Stimulated activated CD4-positive, alpha-beta T cell treated with anti-CD3 and anti-CD28 coated beads, TNF-alpha, amount 100 ng/mL, for 24 hours (primary cell): ENCODE measurements at regions not wholly inside any gene's neighbourhood (a gene's known extent, or its start where the extent isn't known, plus 50 kb on each side); places are given as distances from the start of the nearest gene placed in this dataset.
A peak's percentile ranks its signal among the peaks of the same experiment; 100 is the strongest.
"Not testable (repeated sequence)": the region's sequence is repeated elsewhere in the genome, so short reads cannot be mapped to it uniquely, and the experiment has no call there.

ENCODE experiments used
- DNase-seq, 3 experiments: peaks; one replicate each; pipeline ENCODE4 v3.0.0-alpha.2; 2020; ENCODE audit warnings: low read depth in 3 of 3

DNA sequence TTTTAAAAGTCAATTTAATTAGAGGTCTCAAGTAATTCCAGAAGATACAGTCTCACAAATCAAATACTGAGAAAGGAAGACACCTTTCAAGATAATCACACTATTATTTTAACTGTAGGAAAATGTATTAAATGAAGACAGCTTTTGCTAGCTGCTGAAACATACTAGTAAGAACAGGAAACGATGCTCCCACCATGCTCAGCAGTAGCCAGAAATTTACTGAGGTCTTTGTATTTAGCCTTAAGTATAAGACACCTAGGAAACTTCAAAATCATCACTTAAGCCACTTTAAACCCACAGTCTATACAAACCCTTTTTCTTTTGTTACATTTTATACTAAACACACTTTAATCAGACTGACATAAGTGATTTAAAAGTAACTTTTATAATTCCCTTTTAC, 72.7 kb upstream of the NPIPB12 start:
- not testable (repeated sequence) for DNase-seq

- DNase-seq: not testable (repeated sequence)
These were observed 75.6 kb upstream of the NPIPB12 start for GRCh38 chr16:29581764-29582163.

DNA sequence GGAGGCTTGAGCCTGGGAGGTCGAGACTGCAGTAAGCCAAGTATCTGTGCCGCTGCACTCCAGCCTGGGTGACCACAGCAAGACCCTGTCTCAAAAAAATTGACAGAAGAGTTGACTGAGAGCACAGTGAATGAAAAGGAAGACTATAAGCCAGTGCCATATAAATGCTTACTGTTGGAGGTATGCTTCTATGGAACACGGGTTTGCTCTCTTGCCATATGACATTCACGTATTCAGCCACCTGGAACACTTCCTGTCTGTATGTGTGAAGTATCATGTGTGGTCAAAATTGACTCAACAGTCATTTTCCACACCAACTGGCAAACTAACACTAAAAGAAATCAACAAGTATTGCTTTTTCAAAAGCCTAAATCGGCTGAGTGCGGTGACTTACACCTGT, 71.1 kb upstream of the SPN start:
- DNase-seq: not testable (repeated sequence)

DNA sequence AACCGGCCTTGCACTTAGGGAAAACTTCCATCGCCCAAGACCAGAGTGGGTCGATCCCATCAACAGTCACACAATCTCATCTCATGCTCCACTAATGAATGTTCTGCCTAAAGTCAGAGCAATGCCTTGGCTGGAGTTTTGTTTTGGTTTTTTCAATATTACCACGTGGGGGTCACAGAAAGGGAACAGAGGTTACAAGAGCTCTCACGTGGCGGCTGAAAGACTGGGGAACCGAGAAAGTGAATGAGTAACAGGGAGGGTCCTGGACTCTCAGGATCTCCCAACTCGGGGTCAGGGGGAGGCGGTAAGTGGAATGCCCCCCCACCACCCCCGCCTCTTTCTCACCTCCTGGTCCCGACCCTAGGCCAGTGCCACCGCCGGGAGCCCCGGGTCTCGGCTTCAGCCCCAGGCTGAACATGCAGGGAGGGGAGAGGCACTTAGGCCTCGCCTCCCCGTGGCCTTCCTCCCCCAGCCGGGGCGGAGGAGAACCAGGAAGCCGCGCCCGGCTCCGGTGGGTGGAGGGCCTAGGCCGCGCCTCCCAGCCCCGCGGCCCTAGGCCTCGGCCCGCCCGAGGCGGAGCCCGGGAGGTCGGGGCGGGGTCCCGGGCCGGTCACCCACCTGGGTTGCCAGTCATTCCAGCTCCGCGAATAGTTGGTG, 68.7 kb upstream of the SPN start:
- DNase-seq: peak in 1 of 3 experiments; percentile 52

DNA sequence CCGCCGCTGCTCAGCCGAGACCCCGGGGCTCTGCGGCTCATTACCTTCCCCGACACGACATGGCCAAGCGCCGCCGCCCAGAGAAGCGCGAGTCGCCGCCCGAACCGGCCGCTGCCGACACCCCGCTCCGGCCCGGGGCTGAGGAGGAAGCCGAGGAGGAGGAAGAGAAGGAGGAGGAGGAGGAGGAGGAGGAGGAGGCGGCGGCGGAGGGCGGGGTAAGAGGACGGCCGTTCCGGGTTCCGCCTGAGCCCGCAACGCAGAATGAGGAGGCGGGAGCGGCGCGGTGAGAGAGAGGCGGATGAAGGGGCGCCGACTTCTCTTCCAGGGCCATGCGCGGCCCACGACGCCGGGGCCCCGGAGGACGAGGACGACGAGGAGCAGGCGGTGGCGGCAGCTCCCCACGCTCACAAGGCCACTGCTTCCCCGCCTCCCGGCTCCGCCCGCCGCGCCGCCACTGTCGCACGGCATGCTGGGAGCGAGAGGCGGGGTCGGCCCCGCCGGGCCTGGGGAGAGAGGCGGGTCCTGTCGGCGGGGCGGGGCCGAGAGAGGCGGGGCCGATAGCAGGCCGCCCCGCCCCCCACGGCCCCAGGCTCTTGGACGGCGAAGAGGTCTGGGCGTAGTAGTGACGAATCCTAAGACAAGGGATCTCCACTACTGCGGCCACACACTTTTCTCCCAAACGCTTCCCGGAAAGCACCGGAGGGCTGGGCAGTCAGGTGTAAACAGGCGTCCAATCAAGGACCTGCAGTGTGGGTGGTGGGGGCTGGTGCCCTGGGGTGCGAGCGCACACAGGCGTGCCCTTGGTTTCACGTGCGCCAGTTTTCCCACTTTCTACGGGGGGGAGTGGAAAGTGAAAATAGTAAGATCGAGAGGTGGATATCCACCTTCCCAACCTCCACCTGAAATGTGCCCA, 67.9 kb upstream of the SPN start:
- DNase-seq: peak; percentile 68 to 86 (median 77)

DNA sequence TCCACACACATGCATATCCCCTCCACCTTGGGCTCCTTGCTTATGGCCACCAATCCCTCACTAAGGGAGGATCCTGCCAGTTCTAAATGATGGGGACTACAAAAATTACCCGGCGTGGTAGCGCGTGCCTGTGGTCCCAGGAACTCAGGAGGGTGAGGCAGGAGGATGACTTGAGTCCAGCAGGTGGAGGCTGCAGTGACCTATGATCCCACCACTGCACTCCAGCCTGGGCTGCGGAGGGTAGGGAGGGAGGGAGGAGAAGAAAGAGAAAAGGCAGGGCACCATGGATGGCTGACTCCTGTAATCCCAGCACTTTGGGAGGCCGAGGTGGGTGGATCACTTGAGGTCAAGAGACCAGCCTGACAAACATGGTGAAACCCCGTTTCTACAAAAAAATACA, 66.0 kb upstream of the SPN start:
- DNase-seq: not testable (repeated sequence)

GRCh38 chr16:29600111-29601000, 62.7 kb upstream of the SPN start:
- peak in 1 of 3 experiments; percentile 34 for DNase-seq

GRCh38 chr16:29602247-29602625, 60.8 kb upstream of the SPN start:
- DNase-seq: not testable (repeated sequence)

DNA sequence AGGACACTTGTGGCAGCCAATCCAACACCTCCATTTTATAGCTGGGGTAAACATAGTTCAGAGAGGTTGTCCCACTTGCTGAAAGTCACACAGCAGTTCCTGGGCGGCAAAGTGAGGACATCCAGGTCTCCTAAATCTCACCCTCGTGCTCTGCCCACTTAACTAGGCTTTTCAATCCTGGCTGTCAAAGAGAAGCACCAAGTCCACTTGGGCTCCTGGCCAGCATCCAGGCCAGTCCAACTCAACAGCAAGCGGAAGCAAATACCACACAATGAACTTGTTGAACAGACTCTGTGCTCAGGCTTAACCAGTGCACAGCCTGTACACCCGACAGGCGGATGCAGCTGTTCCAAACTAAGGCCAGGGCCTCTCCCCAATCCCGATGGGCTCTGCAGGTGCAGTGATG, 60.4 kb upstream of the SPN start:
- not testable (repeated sequence) for DNase-seq

- not testable (repeated sequence) for DNase-seq
These were observed 58.2 kb upstream of the SPN start for GRCh38 chr16:29604631-29605549.

- DNase-seq: not testable (repeated sequence)
These were observed 57.3 kb upstream of the SPN start for GRCh38 chr16:29605593-29606205.

GRCh38 chr16:29606669-29607427, 56.2 kb upstream of the SPN start:
- DNase-seq: not testable (repeated sequence)

DNA sequence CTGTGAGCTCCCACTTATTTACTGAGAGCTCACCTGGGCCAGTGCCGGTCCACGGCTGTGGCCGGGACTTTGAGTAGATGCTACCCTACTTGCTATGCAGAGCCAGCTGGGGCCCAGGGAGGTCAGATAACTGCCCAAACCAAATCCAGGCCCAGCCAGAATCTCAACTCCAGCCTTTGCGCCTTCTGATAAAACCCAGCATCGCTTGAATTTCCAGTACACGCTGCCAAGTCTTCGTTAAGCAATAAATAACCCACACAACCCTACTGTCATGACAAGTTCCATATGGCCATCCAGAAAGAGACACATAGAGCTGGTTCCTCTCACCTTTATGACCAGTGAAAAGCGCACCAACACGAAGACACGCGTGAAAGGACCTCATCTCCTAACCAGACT, 55.6 kb upstream of the SPN start:
- DNase-seq: not testable (repeated sequence)

- DNase-seq: peak in 1 of 3 experiments; percentile 27
These were observed 50.4 kb upstream of the SPN start for GRCh38 chr16:29612381-29613306.
